GM18502 (cell line): ENCODE measurements at regions not wholly inside any gene's neighbourhood (a gene's known extent, or its start where the extent isn't known, plus 50 kb on each side); places are given as distances from the start of the nearest gene placed in this dataset.
A peak's percentile ranks its signal among the peaks of the same experiment; 100 is the strongest.
"Not testable (repeated sequence)": the region's sequence is repeated elsewhere in the genome, so short reads cannot be mapped to it uniquely, and the experiment has no call there.

Experiments
- ATAC-seq: cut with Tn5 transposase; IDR thresholded peaks from one replicate; pipeline ENCODE4 v1.9.1; 2021; ENCODE audit warnings: mild to moderate bottlenecking; ENCODE audit not compliant: unreplicated experiment, poor library complexity

DNA sequence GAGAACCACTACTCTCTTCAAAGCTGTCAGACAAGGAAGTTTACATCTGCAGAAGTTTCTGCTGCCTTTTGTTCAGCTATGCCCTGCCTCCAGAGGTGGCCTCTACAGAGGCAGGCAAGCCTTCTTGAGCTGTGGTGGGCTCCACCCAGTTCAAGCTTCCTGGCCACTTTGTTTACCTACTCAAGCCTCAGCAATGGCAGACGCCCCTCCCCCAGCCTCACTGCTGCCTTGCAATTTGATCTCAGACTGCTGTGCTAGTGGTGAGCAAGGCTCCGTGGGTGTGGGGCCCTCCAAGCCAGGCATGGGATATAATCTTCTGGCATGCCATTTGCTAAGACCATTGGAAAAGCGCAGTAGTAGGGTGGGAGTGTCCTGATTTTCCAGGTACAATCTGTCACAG is 144.0 kb downstream of the CCNG2 start:
- ATAC-seq: not testable (repeated sequence)

DNA sequence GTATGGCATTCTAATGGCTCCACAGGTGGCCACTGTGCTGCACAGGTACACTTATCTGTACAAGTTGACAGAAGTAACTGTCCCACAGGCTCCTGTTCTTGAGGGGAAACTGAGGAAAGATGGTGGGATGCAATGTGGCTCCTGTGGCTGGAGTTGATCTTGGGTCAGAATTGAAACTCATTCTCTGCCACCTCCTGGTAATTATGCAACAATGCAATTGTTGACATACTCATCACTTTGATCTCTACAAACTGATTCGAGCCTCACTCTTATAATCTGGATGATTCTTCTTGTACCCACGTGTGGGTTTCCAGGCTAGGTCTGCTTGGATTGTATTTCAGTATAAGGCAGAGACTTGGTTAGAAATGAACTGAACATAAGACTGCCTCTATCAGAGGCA is 148.8 kb downstream of the CCNG2 start:
- ATAC-seq: no peak

GRCh38 chr4:77306496-77306895 is 149.5 kb downstream of the CCNG2 start:
- no peak for ATAC-seq

GRCh38 chr4:77308843-77309242 is 151.8 kb downstream of the CCNG2 start:
- no peak for ATAC-seq

GRCh38 chr4:77309496-77309895 is 152.5 kb downstream of the CCNG2 start:
- no peak for ATAC-seq

DNA sequence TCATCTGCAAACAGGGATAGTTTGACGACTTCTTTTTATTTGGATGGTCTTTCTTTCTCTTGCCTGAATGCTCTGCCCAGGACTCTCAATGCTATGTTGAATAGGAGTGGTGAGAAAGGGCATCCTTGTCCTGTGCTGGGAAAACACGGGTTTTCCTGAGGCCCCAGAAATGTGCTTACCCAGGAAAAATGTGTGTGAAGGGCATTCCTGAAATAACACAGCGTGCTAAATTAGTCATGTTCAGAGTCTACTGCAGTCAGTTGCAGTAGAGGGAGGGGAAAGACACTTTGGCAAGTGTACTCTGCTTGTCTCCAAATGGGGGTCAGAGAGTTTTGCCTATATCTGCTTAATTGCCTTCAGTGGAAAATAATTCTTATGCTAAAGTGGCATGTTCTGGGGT is 153.9 kb downstream of the CCNG2 start:
- ATAC-seq: no peak

DNA sequence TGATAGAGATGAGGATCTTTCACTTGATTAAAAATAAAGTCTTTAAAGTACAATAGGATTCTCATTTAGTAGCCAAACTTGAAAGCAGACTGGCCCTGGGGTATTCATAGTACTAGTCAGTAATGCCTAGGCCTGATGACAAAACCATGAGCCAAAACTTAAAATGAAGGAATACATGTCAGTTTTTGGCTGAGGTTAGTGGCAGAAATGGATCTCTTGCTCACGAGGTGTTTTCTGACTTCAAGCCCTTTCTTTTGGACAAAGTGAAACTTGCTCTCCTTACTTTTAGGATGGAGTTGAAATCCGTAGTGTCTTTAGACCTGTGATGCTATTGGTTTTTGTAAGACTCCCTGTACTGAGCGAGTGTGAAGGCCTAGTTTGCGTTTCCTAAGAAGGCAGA is 157.7 kb downstream of the CCNG2 start:
- ATAC-seq: no peak

- no peak for ATAC-seq
Observed at GRCh38 chr4:77327151-77327550, 170.1 kb downstream of the CCNG2 start.

DNA sequence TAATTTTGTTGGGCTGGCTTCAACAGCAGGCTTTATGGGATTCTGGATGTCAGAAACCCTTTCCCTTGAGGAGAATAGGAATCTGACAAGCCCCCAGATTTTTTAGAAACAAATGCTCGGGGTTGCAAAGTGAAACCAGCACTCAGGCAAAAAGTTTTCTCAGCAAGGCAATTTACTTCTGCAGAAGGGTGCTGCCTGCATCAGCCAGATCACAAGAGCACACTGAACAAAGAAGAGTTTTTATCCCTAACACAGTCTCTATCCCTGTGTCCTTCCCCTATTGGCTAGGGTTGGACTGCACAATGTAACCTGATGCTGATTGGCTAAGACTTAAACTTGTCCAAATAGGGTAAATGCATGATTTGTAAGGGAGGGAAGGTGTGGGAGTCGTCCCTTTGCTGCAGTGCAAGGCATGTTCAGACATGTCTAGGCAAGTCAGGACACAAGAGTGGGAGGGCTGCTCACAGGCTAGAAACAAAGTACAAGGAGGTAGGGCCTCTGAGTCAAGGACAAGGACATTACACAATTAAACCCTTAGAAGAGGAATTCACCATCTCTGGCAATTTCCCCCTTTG is 175.8 kb downstream of the CCNG2 start:
- no peak for ATAC-seq

GRCh38 chr4:77336411-77337142 is 179.6 kb downstream of the CCNG2 start:
- no peak for ATAC-seq

- ATAC-seq: no peak
Observed at GRCh38 chr4:77342170-77342810, 185.3 kb downstream of the CCNG2 start.

DNA sequence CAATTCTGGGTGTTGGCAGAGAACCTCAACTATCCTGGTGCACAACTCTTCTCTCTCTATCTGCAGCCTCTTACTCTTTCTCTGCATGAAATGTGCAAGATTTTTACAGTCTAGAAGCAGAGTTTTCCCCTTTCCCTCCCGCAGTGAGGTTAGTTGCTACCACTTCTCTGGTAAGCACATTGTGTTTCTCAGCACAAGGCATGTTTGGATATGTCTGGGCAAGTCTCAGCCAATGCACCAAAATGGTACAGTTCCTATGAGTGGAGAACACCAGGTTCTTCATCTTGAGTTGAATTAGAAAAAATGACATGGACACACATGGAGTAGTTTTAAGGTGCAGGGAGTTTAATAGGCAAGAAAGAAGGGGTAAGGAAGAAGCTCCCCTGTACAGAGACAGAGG is 187.0 kb downstream of the CCNG2 start:
- no peak for ATAC-seq

DNA sequence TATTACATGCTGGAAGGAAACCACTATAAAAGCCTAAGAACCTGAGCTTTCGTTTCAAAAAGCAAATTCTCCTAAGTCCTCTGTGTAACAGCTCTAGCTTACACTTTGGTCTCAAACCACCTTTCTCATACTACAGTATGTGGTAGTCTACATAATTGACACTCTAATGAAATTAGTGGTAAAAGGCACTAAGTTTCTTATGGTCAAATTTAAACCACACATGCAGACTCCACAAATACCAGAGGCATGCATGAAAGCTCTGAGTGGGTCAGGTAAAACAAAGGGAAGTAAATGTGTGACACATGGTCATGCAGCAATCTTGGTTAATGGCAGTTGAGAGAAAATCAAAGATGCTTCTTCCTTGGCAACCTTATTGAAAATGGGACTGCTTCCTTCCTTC is 187.8 kb downstream of the CCNG2 start:
- peak; percentile 34 for ATAC-seq

GRCh38 chr4:77347351-77347966 is 190.5 kb downstream of the CCNG2 start:
- ATAC-seq: no peak

- no peak for ATAC-seq
Observed at GRCh38 chr4:77348815-77349214, 191.8 kb downstream of the CCNG2 start.

DNA sequence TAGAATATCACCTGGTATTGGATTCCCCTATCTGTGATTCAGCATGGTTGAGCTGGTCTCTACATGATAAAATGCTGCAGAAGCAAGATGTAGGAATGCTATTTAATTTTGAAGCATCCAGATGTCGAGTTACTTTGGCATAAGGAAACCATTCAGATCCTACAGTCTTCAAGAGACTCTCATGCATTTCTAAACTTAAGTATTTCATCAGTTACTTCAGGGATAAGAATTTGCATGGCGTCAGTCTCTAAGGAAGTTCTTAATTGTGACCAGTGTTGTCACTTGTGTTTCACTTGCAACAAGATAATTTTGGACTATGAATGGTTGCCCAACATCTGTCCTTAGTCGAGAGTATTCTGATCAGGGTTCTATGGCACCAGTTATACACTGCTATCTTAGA is 192.4 kb downstream of the CCNG2 start:
- no peak for ATAC-seq

- no peak for ATAC-seq
Observed at GRCh38 chr4:77349796-77350195, 192.8 kb downstream of the CCNG2 start.

- no peak for ATAC-seq
Observed at GRCh38 chr4:77352192-77352591, 195.2 kb downstream of the CCNG2 start.

DNA sequence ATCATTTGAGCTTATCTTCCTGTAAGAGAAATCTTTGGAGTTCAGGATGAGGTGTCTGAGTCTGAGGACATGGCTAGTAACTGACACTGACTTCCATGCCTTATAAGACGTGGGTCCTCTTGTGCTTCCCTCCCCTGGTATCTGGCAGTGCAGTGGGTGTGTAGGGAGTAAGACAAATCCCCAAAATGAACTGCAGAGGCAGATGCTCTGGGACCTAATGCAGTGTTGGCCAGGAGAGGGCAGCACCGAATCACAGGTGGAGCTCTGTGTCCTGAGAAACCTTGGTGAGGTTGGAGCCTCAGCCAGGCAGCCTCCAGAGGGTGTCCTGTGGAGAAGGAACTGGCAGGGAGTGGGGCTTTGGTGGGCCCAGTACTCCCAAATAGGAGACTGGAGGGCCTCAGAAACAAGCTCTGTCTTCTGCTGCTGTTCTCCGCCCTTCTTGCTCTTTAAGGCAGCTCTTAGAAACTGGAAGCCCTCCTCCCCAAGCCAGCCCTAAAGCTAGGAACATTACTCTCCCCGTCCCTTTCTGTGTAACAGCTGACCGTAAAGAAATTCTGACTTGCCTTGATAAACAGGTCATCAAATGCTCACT is 196.8 kb downstream of the CCNG2 start:
- ATAC-seq: peak; percentile 77

- ATAC-seq: no peak
Observed at GRCh38 chr4:77354550-77354949, 197.5 kb downstream of the CCNG2 start.

GRCh38 chr4:77355731-77356130 is 198.7 kb downstream of the CCNG2 start:
- no peak for ATAC-seq
